Endothelial cell of umbilical vein (primary cell): ENCODE measurements at regions not wholly inside any gene's neighbourhood (a gene's known extent, or its start where the extent isn't known, plus 50 kb on each side); places are given as distances from the start of the nearest gene placed in this dataset.

Experiments used
- BruUV-seq: library from RNA; stranded (reverse); fragments of 400-500 nt; replicated peaks from 2 replicates; lab custom pipeline; 2021; lab: Mats Ljungman, UMichigan
- CTCF ChIA-PET: fragments of 300-600, 350-600 bp; sonication (Branson Sonifier 250); formaldehyde crosslinking; loops from one replicate; lab custom pipeline; 2021; ENCODE audit warnings: antibody characterized with exemption, inconsistent platforms; lab: Charles Lee
- POLR2A ChIA-PET: fragments of 300-600, 350-600 bp; sonication (Branson Sonifier 250); formaldehyde crosslinking; loops from one replicate; lab custom pipeline; 2021; ENCODE audit warnings: antibody characterized with exemption, inconsistent platforms; lab: Charles Lee
- DNase-seq: peaks from one replicate; pipeline ENCODE4 v3.0.0-alpha.2; 2011; ENCODE audit warnings: low read depth, low spot score
- FAIRE-seq: peaks from 2 replicates; lab custom pipeline; 2011; peaks lifted over from hg19 to GRCh38; lab: Jason Lieb, UNC
- H2AFZ ChIP-seq: 2 replicates; pipeline ENCODE4 v1.6.0; 2012; ENCODE audit warnings: low read depth, low read length, control low read depth, inconsistent platforms
- H3K27ac ChIP-seq: 2 replicates; pipeline ENCODE4 v1.5.1; 2011; ENCODE audit warnings: low read depth, mild to moderate bottlenecking, control low read depth, low read length, moderate library complexity; ENCODE audit not compliant: insufficient read depth
- H3K27me3 ChIP-seq, 2 experiments: 2 replicates each; pipeline versions ENCODE4 v1.6.0 to v1.6.1; 2011; ENCODE audit warnings: low read length in 2 of 2, mixed read lengths in 1 of 2; ENCODE audit not compliant: control insufficient read depth in 2 of 2, insufficient read depth in 2 of 2
- H3K36me3 ChIP-seq, 2 experiments: 2 replicates in 1 of 2; 3 replicates in 1 of 2; pipeline ENCODE4 v1.5.1; 2011; ENCODE audit warnings: low read length in 2 of 2, mild to moderate bottlenecking in 1 of 2, moderate library complexity in 1 of 2; ENCODE audit not compliant: control insufficient read depth in 2 of 2, insufficient read depth in 2 of 2; ENCODE audit errors: extremely low read depth in 1 of 2
- H3K4me1 ChIP-seq: 3 replicates; pipeline ENCODE4 v1.5.1; 2011; ENCODE audit warnings: mild to moderate bottlenecking, low read length; ENCODE audit not compliant: control insufficient read depth, insufficient read depth; ENCODE audit errors: extremely low read depth
- H3K4me2 ChIP-seq: 2 replicates; pipeline ENCODE4 v1.6.1; 2011; ENCODE audit warnings: low read length, control low read depth, mixed read lengths; ENCODE audit not compliant: insufficient read depth
- H3K4me3 ChIP-seq, 3 experiments: fragments of 200-600 bp in 1 of 3; sonication (generic), shearing (Covaris generic) in 1 of 3; replicated peaks in 1 of 3; 2 replicates each; pipeline ENCODE4 v1.5.1; 2011 to 2016; ENCODE audit warnings: control low read depth in 3 of 3, low read length in 3 of 3, mild to moderate bottlenecking in 2 of 3, inconsistent platforms in 1 of 3, low read depth in 1 of 3, moderate library complexity in 1 of 3; ENCODE audit not compliant: insufficient read depth in 1 of 3
- H3K79me2 ChIP-seq: 2 replicates; pipeline ENCODE4 v1.6.0; 2012; ENCODE audit warnings: low read length, inconsistent platforms; ENCODE audit not compliant: control insufficient read depth, insufficient read depth
- H3K9ac ChIP-seq: replicated peaks from 2 replicates; pipeline ENCODE3; 2011; ENCODE audit warnings: low read length, control low read depth; ENCODE audit not compliant: insufficient read depth; ENCODE audit errors: extremely low read depth
- H3K9me1 ChIP-seq: replicated peaks from 3 replicates; pipeline ENCODE4 v1.6.0; 2011; ENCODE audit warnings: mild to moderate bottlenecking, low read length; ENCODE audit not compliant: control insufficient read depth, insufficient read depth; ENCODE audit errors: extremely low read depth
- H3K9me3 ChIP-seq: replicated peaks from 2 replicates; pipeline ENCODE4 v1.5.1; 2012; ENCODE audit warnings: low read length, inconsistent platforms; ENCODE audit not compliant: control insufficient read depth, insufficient read depth
- H4K20me1 ChIP-seq: replicated peaks from 2 replicates; pipeline ENCODE3; 2011; ENCODE audit warnings: mild to moderate bottlenecking, low read length; ENCODE audit not compliant: control insufficient read depth, insufficient read depth; ENCODE audit errors: extremely low read depth
- CTCF ChIP-seq, 2 donors: IDR thresholded peaks; 1 replicate in 1 of 2; 2 replicates in 1 of 2; pipeline ENCODE4 v1.5.1; 2011; ENCODE audit warnings: low read length in 2 of 2, mild to moderate bottlenecking in 2 of 2, moderate library complexity in 2 of 2, control low read depth in 1 of 2, inconsistent platforms in 1 of 2, low read depth in 1 of 2; ENCODE audit not compliant: insufficient read depth in 1 of 2; ENCODE audit errors: extremely low read depth in 1 of 2
- EZH2 ChIP-seq: IDR thresholded peaks from 2 replicates; pipeline ENCODE4 v1.6.1; 2012; ENCODE audit warnings: borderline replicate concordance, low read depth, mild to moderate bottlenecking, moderate library complexity, low read length, inconsistent platforms; ENCODE audit not compliant: severe bottlenecking
- GATA2 ChIP-seq: IDR thresholded peaks from 2 replicates; pipeline ENCODE4 v1.7.0; 2011; ENCODE audit warnings: low read depth, mild to moderate bottlenecking, moderate library complexity, mixed read lengths, low read length; ENCODE audit not compliant: insufficient read length, insufficient read depth
- JUN ChIP-seq: IDR thresholded peaks from 2 replicates; pipeline ENCODE4 v1.6.1; 2011; ENCODE audit warnings: borderline replicate concordance, low read depth; ENCODE audit not compliant: insufficient read length, insufficient read depth
- MYC ChIP-seq: IDR thresholded peaks from one replicate; pipeline ENCODE4 v1.6.1; 2011; ENCODE audit warnings: mild to moderate bottlenecking, low read depth, low read length
- POLR2A ChIP-seq: IDR thresholded peaks from 2 replicates; pipeline ENCODE4 v1.6.1; 2012; ENCODE audit warnings: low read depth, mild to moderate bottlenecking, control low read depth, low read length
- POLR2AphosphoS5 ChIP-seq: IDR thresholded peaks from 2 replicates; pipeline ENCODE4 v1.6.1; 2012; ENCODE audit warnings: low read depth, mild to moderate bottlenecking, control low read depth, low read length, moderate library complexity; ENCODE audit not compliant: insufficient read depth
- dilution Hi-C: fragments of 300-500 bp; cut with MboI; formaldehyde crosslinking; loops from one replicate; pipeline ENCODE4 v1.15.0; 2019; ENCODE audit warnings: low sequenced_read_pairs; ENCODE audit not compliant: extremely low pct_ligation_motif_present
- intact Hi-C: fragments of 100-400 bp; cut with micrococcal nuclease; formaldehyde crosslinking; loops from one replicate; pipeline ENCODE4 v1.10.0; 2022
- TF ChIP-seq, protein P1 (sequence below): IDR thresholded peaks from 2 replicates; pipeline ENCODE4 v1.6.1; 2011; ENCODE audit not compliant: insufficient read depth, insufficient read length

DNA sequence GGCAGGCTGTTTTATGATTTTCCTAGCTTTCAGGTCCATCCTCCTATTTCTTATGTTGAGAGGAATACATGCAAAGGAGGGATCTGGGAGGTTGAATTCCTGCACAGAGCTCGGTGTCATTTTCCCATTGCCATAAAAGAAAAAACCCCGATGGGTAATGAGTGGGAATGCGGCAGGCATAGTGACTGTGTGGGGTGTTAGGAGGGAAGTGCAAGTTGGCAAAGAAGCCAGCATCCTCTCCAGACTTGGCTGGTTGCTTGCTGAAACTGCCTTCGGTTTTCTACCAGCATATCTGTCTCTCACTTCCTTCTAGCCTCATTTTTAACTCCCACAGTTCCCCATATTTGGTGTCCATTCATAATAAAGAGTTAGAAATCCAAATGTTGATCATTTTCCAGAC lies 1046.1 kb downstream of the SLC6A15 start:
- Histone ChIP-seq H3K4me3 (no peak overlapping the region), H3K36me3 (no peaks in the 10 kb centered on the region), H3K27ac (no peak overlapping the region), H4K20me1 (no peaks in the 10 kb centered on the region), H3K4me1 (no peaks in the 10 kb centered on the region), H3K27me3 (no peaks in the 10 kb centered on the region), H3K4me2 (no peak overlapping the region), H3K9me1 (no peaks in the 10 kb centered on the region), H3K9ac (no peak overlapping the region), H3K79me2 (no peaks in the 10 kb centered on the region), H2AFZ (no peak overlapping the region), H3K9me3 (no peaks in the 10 kb centered on the region)
- dilution Hi-C loops = no loop called here
- no peak for FAIRE-seq
- POLR2A ChIA-PET = no interaction called here
- DNase-seq = no peak
- TF ChIP-seq CTCF (IDR thresholded peaks at IDR 0.05; ENCODE audit: extremely low read depth in 1 of 2, insufficient read depth in 1 of 2, low read depth in 1 of 2, low read length in 2 of 2) (no peak), EZH2 (no peak), MYC (no peak), GATA2 (no peak), POLR2AphosphoS5 (no peak)
- TF ChIP-seq, protein P1, sequence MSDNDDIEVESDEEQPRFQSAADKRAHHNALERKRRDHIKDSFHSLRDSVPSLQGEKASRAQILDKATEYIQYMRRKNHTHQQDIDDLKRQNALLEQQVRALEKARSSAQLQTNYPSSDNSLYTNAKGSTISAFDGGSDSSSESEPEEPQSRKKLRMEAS = no peak
- BruUV-seq = no TSS peak
- intact Hi-C loops = no loop called here
- CTCF ChIA-PET = no interaction called here

- Histone ChIP-seq H2AFZ (no peak overlapping the region), H3K79me2 (no peaks in the 10 kb centered on the region), H3K9ac (no peak overlapping the region), H3K27me3 (no peaks in the 10 kb centered on the region), H4K20me1 (no peaks in the 10 kb centered on the region), H3K4me3 (no peak overlapping the region), H3K36me3 (no peaks in the 10 kb centered on the region), H3K9me1 (no peaks in the 10 kb centered on the region), H3K27ac (no peak overlapping the region), H3K9me3 (no peaks in the 10 kb centered on the region), H3K4me2 (no peak overlapping the region), H3K4me1 (no peaks in the 10 kb centered on the region)
- dilution Hi-C loops (no loop called here), intact Hi-C loops (no loop called here)
- BruUV-seq = no TSS peak
- ChIA-PET CTCF (no interaction called here), POLR2A (no interaction called here)
- DNase-seq = no peak
- TF ChIP-seq POLR2A (no peak), POLR2AphosphoS5 (no peak), CTCF (IDR thresholded peaks at IDR 0.05; ENCODE audit: extremely low read depth in 1 of 2, insufficient read depth in 1 of 2, low read depth in 1 of 2, low read length in 2 of 2) (no peak), JUN (no peak)
- TF ChIP-seq, protein P1 = no peak
- FAIRE-seq = no peak
Observed at GRCh38 chr12:83865431-83865830, 1047.2 kb downstream of the SLC6A15 start.
